ENCODE measurements at regions not wholly inside any gene's neighbourhood (a gene's known extent, or its start where the extent isn't known, plus 50 kb on each side); places are given as distances from the start of the nearest gene placed in this dataset.

DNA sequence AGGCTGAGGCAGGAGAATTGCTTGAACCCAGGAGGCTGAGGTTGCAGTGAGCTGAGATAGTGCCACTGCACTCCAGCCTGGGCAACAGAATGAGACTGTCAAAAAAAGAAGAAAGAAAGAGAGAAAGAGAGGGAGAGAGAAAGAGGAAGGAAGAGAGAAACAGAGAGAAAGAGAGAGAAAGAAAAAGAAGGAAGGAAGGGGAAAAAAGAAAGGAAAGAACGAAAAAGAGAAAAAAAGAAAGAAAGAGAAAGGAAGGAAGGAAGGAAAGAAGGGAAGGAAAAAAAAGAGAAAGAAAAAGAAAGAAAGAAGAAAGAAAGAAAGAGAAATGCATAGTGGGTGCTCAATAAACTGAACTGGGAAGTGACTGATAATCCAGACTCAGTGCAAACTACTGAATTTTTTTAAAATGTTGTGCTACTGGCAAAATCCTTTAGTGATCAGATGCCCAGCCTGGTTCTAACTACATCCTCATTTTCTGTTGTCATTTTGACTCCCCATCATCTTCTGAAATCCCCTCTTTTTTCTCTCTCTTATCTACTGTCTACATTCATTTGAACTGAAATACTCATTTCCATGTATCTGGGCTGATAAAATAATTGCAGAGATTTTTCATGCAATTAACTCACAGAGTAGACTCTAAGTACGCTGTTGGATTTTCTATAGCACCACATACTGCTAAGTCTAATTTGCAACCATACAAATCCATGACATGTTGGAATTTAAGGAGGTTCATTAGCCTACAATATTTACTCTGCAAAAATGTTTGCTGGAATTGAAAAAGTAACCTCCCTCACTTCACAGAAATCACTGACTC, 85.3 kb upstream of the HIVEP1 start:
- TF ChIP-seq, protein P1, sequence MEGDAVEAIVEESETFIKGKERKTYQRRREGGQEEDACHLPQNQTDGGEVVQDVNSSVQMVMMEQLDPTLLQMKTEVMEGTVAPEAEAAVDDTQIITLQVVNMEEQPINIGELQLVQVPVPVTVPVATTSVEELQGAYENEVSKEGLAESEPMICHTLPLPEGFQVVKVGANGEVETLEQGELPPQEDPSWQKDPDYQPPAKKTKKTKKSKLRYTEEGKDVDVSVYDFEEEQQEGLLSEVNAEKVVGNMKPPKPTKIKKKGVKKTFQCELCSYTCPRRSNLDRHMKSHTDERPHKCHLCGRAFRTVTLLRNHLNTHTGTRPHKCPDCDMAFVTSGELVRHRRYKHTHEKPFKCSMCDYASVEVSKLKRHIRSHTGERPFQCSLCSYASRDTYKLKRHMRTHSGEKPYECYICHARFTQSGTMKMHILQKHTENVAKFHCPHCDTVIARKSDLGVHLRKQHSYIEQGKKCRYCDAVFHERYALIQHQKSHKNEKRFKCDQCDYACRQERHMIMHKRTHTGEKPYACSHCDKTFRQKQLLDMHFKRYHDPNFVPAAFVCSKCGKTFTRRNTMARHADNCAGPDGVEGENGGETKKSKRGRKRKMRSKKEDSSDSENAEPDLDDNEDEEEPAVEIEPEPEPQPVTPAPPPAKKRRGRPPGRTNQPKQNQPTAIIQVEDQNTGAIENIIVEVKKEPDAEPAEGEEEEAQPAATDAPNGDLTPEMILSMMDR (IDR thresholded peaks at IDR 0.05; ENCODE audit: insufficient read depth, low read length), result no peak
- H3K4me3 ChIP-seq (ENCODE audit: low read depth, low read length), result no peak overlapping the region
- no peak for DNase-seq (ENCODE audit: low read depth)

GRCh38 chr6:11925805-11926204, 86.3 kb upstream of the HIVEP1 start:
- H3K4me3 ChIP-seq (ENCODE audit: low read depth, low read length), result no peak overlapping the region
- TF ChIP-seq, protein P1 (IDR thresholded peaks at IDR 0.05; ENCODE audit: insufficient read depth, low read length), result no peak
- no peak for DNase-seq (ENCODE audit: low read depth)

DNA sequence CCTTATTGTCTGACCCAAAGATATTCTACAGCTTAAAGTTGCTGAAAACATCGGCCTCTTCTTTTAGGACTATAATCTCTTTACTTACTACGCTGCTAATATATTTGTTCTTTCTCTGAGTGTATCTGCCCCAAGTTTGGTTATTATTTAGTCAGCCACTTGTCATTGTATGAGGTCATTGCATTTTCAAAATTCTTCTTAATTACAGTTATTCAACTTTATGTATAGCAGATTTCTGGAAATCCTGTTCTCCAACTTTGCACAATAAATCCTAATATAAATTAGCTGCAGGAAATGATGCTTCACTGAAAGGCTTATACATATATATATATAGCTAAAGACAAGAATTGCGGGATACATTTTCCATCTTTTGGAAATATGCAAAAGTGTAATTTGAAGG, 88.5 kb upstream of the HIVEP1 start:
- H3K4me3 ChIP-seq (ENCODE audit: low read depth, low read length), result no peak overlapping the region
- no peak for DNase-seq (ENCODE audit: low read depth)
- TF ChIP-seq, protein P1 (IDR thresholded peaks at IDR 0.05; ENCODE audit: insufficient read depth, low read length), result no peak

- TF ChIP-seq, protein P1 (IDR thresholded peaks at IDR 0.05; ENCODE audit: insufficient read depth, low read length), result no peak
- H3K4me3 ChIP-seq (ENCODE audit: low read depth, low read length), result no peak overlapping the region
- DNase-seq (ENCODE audit: low read depth), result no peak
Observed at GRCh38 chr6:11922901-11923300, 89.2 kb upstream of the HIVEP1 start.

DNA sequence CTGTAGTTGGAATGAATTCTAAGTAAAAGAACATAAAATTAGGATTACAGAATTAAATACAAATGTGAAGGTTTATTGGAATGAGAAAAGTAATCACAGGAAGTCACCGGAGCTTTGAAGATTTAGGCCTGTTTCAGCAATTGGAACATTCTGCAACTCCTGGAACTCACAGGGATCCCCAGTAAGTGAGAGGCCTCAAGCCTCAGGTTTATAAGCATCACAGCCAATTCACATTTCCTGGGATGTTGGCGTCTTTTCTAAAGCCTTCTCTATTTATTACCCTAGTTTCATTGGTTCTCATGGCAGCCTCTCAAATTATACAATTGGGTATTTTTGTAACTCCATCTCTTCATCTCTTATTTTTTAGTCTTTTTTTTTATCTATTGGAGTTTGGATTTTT, 90.4 kb upstream of the HIVEP1 start:
- TF ChIP-seq, protein P1 (IDR thresholded peaks at IDR 0.05; ENCODE audit: insufficient read depth, low read length), result no peak
- no peak overlapping the region for H3K4me3 ChIP-seq (ENCODE audit: low read depth, low read length)
- peak; percentile 16 for DNase-seq (ENCODE audit: low read depth)

- TF ChIP-seq, protein P1 (IDR thresholded peaks at IDR 0.05; ENCODE audit: insufficient read depth, low read length), result no peak
- peak; percentile 93 for DNase-seq (ENCODE audit: low read depth)
- no peak overlapping the region for H3K4me3 ChIP-seq (ENCODE audit: low read depth, low read length)
Observed at GRCh38 chr6:11921017-11921438, 91.1 kb upstream of the HIVEP1 start.

Data from fibroblast of the aortic adventitia (primary cell).